ENCODE measurements at regions not wholly inside any gene's neighbourhood (a gene's known extent, or its start where the extent isn't known, plus 50 kb on each side); places are given as distances from the start of the nearest gene placed in this dataset.

DNA sequence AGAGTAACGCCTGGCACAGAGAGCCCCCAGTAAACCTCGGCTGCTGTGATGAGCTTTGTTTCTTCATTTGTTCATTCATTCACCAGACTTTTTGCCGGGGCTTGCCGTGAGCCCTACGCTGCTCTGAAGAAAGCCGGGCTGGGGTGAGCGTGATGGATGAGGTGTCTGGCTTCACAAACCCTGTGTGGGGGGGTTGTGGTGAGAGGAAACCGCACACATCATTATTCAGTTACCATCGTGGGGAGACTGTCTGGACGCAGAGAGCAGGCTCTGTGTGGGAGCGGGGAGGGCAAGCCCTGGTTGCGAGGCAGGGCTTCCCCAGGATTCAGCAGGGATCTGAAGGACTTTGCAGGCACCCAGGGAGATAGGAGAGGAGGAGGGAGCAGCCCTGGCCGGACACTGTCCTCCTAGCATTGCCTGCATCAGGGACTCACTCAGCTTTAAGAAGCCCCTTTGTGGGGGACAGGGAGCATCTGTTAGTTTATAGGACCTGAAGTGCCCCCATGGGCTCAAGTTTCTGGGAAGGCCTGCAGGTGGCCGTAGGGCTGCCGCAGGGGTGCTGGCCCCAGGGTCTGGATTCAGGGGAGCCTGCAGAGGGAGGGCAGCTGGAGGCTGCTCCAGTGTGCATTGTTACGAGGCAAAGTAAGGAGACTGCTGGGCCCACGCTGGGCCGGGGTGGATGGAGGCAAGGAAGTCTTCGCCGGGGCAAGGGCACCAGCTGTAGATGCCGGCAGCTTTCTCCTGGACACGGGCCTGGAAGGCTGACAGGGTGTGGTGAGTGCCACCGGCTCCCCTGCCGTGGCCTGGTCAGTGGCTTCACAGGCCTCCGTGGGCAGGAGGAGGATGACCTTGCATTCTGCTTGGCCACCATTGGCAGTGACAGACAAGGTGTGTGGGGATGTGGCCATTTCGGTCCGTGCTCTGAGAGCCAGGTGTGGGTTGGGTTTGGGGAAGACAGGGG lies 334.5 kb downstream of the SEC14L1 start:
- Mint-ChIP-seq H3K4me3 (peak overlapping the region; percentile 81), H3K27me3 (no peaks in the 10 kb centered on the region), H3K27ac (peak overlapping the region; percentile 89), H3K4me1 (ENCODE audit: unreplicated experiment) (peaks cover 83% of the 10 kb centered on the region), H3K9me3 (no peaks in the 10 kb centered on the region), H3K36me3 (peaks cover 16% of the 10 kb centered on the region)
- TF ChIP-seq, protein P1, sequence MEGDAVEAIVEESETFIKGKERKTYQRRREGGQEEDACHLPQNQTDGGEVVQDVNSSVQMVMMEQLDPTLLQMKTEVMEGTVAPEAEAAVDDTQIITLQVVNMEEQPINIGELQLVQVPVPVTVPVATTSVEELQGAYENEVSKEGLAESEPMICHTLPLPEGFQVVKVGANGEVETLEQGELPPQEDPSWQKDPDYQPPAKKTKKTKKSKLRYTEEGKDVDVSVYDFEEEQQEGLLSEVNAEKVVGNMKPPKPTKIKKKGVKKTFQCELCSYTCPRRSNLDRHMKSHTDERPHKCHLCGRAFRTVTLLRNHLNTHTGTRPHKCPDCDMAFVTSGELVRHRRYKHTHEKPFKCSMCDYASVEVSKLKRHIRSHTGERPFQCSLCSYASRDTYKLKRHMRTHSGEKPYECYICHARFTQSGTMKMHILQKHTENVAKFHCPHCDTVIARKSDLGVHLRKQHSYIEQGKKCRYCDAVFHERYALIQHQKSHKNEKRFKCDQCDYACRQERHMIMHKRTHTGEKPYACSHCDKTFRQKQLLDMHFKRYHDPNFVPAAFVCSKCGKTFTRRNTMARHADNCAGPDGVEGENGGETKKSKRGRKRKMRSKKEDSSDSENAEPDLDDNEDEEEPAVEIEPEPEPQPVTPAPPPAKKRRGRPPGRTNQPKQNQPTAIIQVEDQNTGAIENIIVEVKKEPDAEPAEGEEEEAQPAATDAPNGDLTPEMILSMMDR (conservative IDR thresholded peaks at IDR 0.05): no peak
- no peak for DNase-seq (ENCODE audit: extremely low spot score, unreplicated experiment)

DNA sequence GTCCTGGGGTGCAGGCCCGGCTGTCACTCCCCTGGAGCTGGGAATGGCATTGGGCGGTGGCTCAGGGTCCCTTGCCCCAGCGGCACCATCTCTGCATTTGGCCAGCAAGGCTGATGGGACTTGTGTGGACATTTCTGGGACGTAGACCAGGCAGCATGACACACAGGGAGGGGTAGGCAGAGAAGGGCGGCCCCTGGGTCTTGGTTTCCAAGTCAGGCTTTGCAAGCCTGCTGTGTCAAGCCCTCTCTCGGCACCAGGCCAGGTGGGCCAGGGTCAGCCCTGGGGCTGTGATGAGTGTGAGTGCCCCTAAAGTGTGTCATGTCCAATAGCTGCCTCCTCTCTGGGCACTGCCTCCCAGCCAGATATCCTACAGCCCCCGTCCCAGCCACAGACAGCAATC lies 335.2 kb downstream of the SEC14L1 start:
- no peak for DNase-seq (ENCODE audit: extremely low spot score, unreplicated experiment)
- H3K4me3 Mint-ChIP-seq: no peak overlapping the region
- no peaks in the 10 kb centered on the region for H3K27me3 Mint-ChIP-seq
- no peak overlapping the region for H3K27ac Mint-ChIP-seq
- no peaks in the 10 kb centered on the region for H3K9me3 Mint-ChIP-seq
- TF ChIP-seq, protein P1 (conservative IDR thresholded peaks at IDR 0.05): no peak
- peaks cover 9% of the 10 kb centered on the region for H3K36me3 Mint-ChIP-seq
- H3K4me1 Mint-ChIP-seq (ENCODE audit: unreplicated experiment): peaks cover 76% of the 10 kb centered on the region

DNA sequence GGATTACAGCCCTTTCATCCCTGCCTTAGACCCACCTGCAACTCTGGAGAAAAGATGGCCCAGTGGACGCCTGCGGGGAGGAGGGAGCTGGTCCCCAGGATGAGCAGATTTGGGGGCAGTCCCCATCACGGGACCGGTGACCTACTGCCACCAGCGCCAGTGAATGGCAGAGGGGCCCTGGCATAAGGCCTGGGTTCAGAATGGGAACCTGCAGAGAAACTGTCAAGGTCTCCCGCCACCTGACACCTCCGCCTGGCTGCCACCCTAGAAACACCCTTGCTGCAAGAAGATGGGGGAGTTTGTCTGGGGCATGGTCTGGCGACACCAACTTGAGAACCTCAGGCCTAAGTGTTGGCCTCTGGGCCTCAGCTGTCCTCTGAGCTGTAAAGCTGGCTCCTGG lies 335.7 kb downstream of the SEC14L1 start:
- Mint-ChIP-seq H3K4me1 (ENCODE audit: unreplicated experiment) (peaks cover 74% of the 10 kb centered on the region), H3K4me3 (peak overlapping the region; percentile 75), H3K27me3 (no peaks in the 10 kb centered on the region), H3K9me3 (no peaks in the 10 kb centered on the region), H3K36me3 (peaks cover 11% of the 10 kb centered on the region), H3K27ac (peak overlapping the region; percentile 89)
- TF ChIP-seq, protein P1 (conservative IDR thresholded peaks at IDR 0.05): no peak
- DNase-seq (ENCODE audit: extremely low spot score, unreplicated experiment): no peak

DNA sequence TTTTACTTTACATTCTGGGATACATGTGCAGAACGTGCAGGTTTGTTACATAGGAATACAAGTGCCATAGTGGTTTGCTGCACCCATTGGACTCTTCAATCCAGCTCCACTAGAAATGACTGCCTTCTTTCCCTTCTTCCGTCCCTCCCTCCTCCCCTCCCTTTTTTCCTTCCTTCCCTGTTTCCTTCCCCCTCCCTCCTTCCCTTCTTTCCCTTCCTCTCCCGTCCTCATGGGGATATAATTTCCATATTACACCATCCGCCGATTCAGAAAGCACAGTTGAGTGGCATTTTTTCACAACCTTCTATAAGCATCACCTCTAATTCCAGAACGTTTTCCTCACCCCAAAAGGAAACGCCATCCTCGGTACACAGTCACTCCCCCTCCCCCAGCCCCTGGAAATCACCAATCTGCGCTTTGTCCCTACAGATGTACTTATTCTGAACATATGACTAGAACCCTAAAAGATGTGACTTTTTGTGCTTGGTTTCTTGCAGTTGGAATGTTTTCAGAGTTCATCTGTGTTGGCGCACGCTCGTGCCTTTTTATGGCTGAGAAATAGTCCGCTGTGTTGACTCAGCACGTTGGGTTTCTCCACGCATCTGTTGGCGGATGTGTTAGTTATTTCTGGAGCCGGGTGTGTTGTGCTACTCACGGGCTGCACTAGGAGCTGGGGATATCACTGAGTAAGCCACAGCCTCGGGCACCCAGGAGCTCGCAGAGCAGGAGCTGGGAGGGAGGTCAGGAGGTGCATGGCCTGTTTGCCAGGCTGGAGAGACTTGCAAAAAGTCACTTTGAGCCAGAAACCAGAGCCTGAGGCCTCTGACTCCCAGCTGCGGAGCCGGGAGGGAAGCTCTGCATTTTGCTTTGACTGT lies 336.4 kb downstream of the SEC14L1 start:
- H3K27me3 Mint-ChIP-seq: no peaks in the 10 kb centered on the region
- H3K27ac Mint-ChIP-seq: peak overlapping the region; percentile 89
- H3K4me3 Mint-ChIP-seq: peak overlapping the region; percentile 75
- TF ChIP-seq, protein P1 (conservative IDR thresholded peaks at IDR 0.05): no peak
- H3K9me3 Mint-ChIP-seq: no peaks in the 10 kb centered on the region
- H3K36me3 Mint-ChIP-seq: peaks cover 13% of the 10 kb centered on the region
- peaks cover 68% of the 10 kb centered on the region for H3K4me1 Mint-ChIP-seq (ENCODE audit: unreplicated experiment)
- no peak for DNase-seq (ENCODE audit: extremely low spot score, unreplicated experiment)

DNA sequence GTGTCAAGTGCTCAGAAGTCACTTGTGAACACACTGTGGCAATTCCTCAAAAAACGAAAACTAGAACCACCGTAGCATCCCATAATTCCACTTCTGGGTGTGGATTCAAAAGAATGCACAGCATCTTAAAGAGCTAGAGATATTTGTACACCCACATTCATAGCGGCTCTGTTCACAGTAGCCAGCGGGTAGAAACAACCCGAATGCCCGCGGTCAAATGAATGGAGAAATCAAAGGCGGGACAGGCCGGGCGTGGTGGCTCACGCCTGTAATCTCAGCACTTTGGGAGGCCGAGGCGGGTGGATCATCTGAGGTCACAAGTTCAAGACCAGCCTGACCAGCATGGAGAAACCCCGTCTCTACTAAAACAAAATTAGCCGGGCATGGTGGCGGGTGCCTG lies 337.5 kb downstream of the SEC14L1 start:
- no peaks in the 10 kb centered on the region for H3K27me3 Mint-ChIP-seq
- no peak overlapping the region for H3K4me3 Mint-ChIP-seq
- no peak for DNase-seq (ENCODE audit: extremely low spot score, unreplicated experiment)
- H3K36me3 Mint-ChIP-seq: peaks cover 13% of the 10 kb centered on the region
- TF ChIP-seq, protein P1 (conservative IDR thresholded peaks at IDR 0.05): no peak
- no peaks in the 10 kb centered on the region for H3K9me3 Mint-ChIP-seq
- peak overlapping the region; percentile 89 for H3K27ac Mint-ChIP-seq
- peaks cover 57% of the 10 kb centered on the region for H3K4me1 Mint-ChIP-seq (ENCODE audit: unreplicated experiment)
